Activated naive CD8-positive, alpha-beta T cell treated with anti-CD3 and anti-CD28 coated beads, Interleukin-2, amount 50 U/mL, for 24 hours (primary cell): ENCODE measurements at regions not wholly inside any gene's neighbourhood (a gene's known extent, or its start where the extent isn't known, plus 50 kb on each side); places are given as distances from the start of the nearest gene placed in this dataset.

ENCODE experiments used
- ATAC-seq: fragments of 150-1000 bp; cut with Tn5 transposase; one replicate; pipeline ENCODE4 v1.10.0; 2021
- DNase-seq: peaks from one replicate; pipeline ENCODE4 v3.0.0; 2021
- H3K27ac Mint-ChIP-seq: one replicate; pipeline ENCODE4 v1.8.0; 2021; ENCODE audit warnings: mild to moderate bottlenecking, mixed read lengths
- H3K27me3 Mint-ChIP-seq: one replicate; pipeline ENCODE4 v1.8.0; 2021; ENCODE audit warnings: mixed read lengths
- H3K36me3 Mint-ChIP-seq: one replicate; pipeline ENCODE4 v1.8.0; 2021; ENCODE audit warnings: low read depth, mixed read lengths
- H3K4me1 Mint-ChIP-seq: one replicate; pipeline ENCODE4 v1.8.0; 2021; ENCODE audit warnings: mixed read lengths
- H3K4me3 Mint-ChIP-seq: one replicate; pipeline ENCODE4 v1.8.0; 2021; ENCODE audit warnings: mild to moderate bottlenecking, moderate library complexity, mixed read lengths
- H3K9me3 Mint-ChIP-seq: one replicate; pipeline ENCODE4 v1.8.0; 2021; ENCODE audit warnings: mixed read lengths

GRCh38 chr10:34001087-34001580 is 666.7 kb upstream of the NRP1 start:
- Mint-ChIP-seq H3K36me3 (no peaks in the 10 kb centered on the region), H3K27ac (no peak overlapping the region), H3K4me3 (no peak overlapping the region), H3K4me1 (no peaks in the 10 kb centered on the region), H3K27me3 (peaks cover 2% of the 10 kb centered on the region), H3K9me3 (peaks cover 5% of the 10 kb centered on the region)
- DNase-seq (no peak), ATAC-seq (no peak)

DNA sequence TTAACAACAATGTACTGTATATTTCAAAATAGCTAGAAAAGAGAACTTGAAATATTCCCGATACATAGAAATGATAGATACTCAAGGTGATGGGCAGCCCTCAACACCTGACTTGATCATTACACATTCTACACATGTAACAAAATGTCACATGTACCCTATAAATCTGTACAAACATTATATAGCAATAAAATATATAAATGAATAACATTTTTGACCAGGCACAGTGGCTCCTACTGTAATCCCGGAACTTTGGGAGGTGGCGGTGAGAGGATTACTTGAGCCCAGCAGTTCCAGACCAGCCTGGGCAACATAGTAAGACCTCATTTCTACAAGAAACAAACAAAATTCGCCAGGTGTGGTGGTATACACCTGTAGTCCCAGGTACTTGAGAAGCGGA is 659.5 kb upstream of the NRP1 start:
- Mint-ChIP-seq H3K4me1 (no peaks in the 10 kb centered on the region), H3K9me3 (peaks cover 9% of the 10 kb centered on the region), H3K27me3 (peaks cover 2% of the 10 kb centered on the region), H3K4me3 (no peak overlapping the region), H3K36me3 (no peaks in the 10 kb centered on the region), H3K27ac (no peak overlapping the region)
- DNase-seq, result no peak
- ATAC-seq, result no peak

- Mint-ChIP-seq H3K27ac (no peak overlapping the region), H3K4me1 (no peaks in the 10 kb centered on the region), H3K9me3 (peaks cover 17% of the 10 kb centered on the region), H3K4me3 (no peak overlapping the region), H3K27me3 (peaks cover 2% of the 10 kb centered on the region), H3K36me3 (no peaks in the 10 kb centered on the region)
- ATAC-seq (no peak), DNase-seq (no peak)
Measured at GRCh38 chr10:33991924-33992323, 657.5 kb upstream of the NRP1 start.

DNA sequence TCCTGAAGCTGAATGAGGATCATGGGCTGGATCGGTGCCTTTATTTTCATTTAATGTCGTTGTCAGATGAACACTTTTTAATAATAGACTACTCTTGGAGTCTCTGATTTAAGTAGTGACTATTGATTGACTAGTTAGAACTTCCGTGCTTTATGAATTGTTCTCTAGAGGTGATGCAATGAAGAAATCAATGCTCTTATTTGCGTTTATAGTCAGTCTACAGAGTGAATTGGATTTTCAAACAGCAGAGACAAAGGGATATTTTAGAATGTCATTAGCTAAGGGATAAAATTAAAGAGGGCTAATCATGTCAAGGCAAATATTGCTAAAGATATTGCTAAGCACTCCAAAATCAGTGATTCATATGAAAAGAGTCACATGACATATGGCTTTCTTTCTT is 652.0 kb upstream of the NRP1 start:
- Mint-ChIP-seq H3K27me3 (no peaks in the 10 kb centered on the region), H3K36me3 (no peaks in the 10 kb centered on the region), H3K4me3 (no peak overlapping the region), H3K4me1 (no peaks in the 10 kb centered on the region), H3K9me3 (peaks cover 12% of the 10 kb centered on the region), H3K27ac (no peak overlapping the region)
- DNase-seq, result no peak
- ATAC-seq, result no peak

- H3K36me3 Mint-ChIP-seq, result no peaks in the 10 kb centered on the region
- no peak overlapping the region for H3K27ac Mint-ChIP-seq
- H3K4me1 Mint-ChIP-seq, result no peaks in the 10 kb centered on the region
- no peak for ATAC-seq
- H3K27me3 Mint-ChIP-seq, result no peaks in the 10 kb centered on the region
- no peak for DNase-seq
- no peak overlapping the region for H3K4me3 Mint-ChIP-seq
- H3K9me3 Mint-ChIP-seq, result peaks cover 12% of the 10 kb centered on the region
Measured at GRCh38 chr10:33986016-33986415, 651.5 kb upstream of the NRP1 start.

DNA sequence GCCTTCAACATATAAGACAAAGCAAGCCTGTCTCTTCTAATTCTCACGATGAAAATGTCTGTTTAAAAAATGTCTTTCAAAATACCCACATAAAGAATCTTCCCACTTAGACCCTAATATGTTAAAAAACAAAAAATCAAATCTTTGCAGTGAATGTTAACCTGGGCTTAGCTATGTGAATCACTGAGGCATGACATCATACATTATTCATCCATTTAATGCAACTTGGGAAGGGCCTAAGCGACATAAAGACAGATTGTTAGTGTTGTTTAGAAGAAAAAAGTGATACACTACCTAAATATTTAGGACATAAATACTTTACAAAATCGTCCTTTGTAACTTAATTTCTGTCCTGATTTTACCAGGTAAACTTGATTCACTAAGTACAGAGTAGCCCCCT is 648.5 kb upstream of the NRP1 start:
- Mint-ChIP-seq H3K27me3 (no peaks in the 10 kb centered on the region), H3K27ac (no peak overlapping the region), H3K9me3 (peaks cover 2% of the 10 kb centered on the region), H3K4me1 (no peaks in the 10 kb centered on the region), H3K36me3 (no peaks in the 10 kb centered on the region), H3K4me3 (no peak overlapping the region)
- ATAC-seq, result no peak
- no peak for DNase-seq

GRCh38 chr10:33981301-33981700 is 646.8 kb upstream of the NRP1 start:
- no peak overlapping the region for H3K4me3 Mint-ChIP-seq
- DNase-seq (no peak), ATAC-seq (no peak)
- H3K27me3 Mint-ChIP-seq, result no peaks in the 10 kb centered on the region
- no peak overlapping the region for H3K27ac Mint-ChIP-seq
- H3K4me1 Mint-ChIP-seq, result no peaks in the 10 kb centered on the region
- no peaks in the 10 kb centered on the region for H3K9me3 Mint-ChIP-seq
- H3K36me3 Mint-ChIP-seq, result no peaks in the 10 kb centered on the region

- Mint-ChIP-seq H3K27me3 (no peaks in the 10 kb centered on the region), H3K27ac (no peak overlapping the region), H3K36me3 (no peaks in the 10 kb centered on the region), H3K9me3 (no peaks in the 10 kb centered on the region), H3K4me3 (no peak overlapping the region), H3K4me1 (no peaks in the 10 kb centered on the region)
- no peak for ATAC-seq
- DNase-seq, result no peak
Measured at GRCh38 chr10:33979195-33979594, 644.7 kb upstream of the NRP1 start.

- H3K9me3 Mint-ChIP-seq, result no peaks in the 10 kb centered on the region
- no peaks in the 10 kb centered on the region for H3K4me1 Mint-ChIP-seq
- H3K4me3 Mint-ChIP-seq, result no peak overlapping the region
- peaks cover 2% of the 10 kb centered on the region for H3K27me3 Mint-ChIP-seq
- no peak for ATAC-seq
- no peaks in the 10 kb centered on the region for H3K36me3 Mint-ChIP-seq
- no peak for DNase-seq
- H3K27ac Mint-ChIP-seq, result no peak overlapping the region
Measured at GRCh38 chr10:33975481-33975880, 641.0 kb upstream of the NRP1 start.

DNA sequence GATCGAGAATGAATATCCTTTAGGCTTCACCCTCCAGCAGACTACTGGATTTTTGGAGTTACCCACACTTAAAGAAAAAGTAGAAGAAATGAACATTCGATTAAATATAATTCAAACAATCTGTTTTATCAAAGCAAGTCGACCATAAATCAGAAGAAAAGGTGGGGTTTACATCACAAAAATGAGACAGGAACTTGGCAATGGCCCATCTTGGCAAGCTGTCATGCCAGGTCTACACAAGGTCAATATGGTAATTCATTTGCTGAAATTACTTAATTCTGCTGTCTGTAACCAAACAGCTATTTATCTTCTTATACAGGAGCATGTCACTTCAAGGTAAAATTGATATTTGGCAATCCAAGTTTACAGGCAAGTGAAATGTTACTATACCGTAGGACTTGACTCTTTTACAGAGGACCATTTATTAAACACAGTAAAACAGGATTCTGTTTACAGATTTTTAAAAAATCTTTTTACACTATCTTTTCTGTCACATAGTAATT is 640.6 kb upstream of the NRP1 start:
- ATAC-seq, result no peak
- H3K27me3 Mint-ChIP-seq, result peaks cover 2% of the 10 kb centered on the region
- no peaks in the 10 kb centered on the region for H3K4me1 Mint-ChIP-seq
- no peak for DNase-seq
- no peak overlapping the region for H3K4me3 Mint-ChIP-seq
- no peaks in the 10 kb centered on the region for H3K9me3 Mint-ChIP-seq
- no peaks in the 10 kb centered on the region for H3K36me3 Mint-ChIP-seq
- no peak overlapping the region for H3K27ac Mint-ChIP-seq

DNA sequence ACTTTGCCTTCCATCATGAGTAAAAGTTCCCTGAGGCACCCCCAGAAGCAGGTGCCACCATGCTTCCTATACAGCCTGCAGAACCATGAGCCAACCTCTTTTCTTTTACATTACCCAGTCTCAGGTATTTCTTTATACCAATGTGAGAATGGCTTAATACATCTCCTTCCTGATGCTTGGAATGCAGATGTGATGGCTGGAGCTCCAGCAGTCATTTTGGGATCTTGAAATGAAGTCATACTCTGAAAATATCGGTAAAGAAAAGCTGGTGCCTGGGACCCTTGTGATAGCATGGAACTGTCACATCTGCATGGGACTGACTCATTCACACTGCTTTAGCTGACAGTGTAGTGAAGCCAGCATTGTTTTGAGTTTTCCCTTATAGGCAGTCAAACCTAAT is 634.5 kb upstream of the NRP1 start:
- H3K27ac Mint-ChIP-seq, result no peak overlapping the region
- peaks cover 2% of the 10 kb centered on the region for H3K27me3 Mint-ChIP-seq
- peaks cover 3% of the 10 kb centered on the region for H3K9me3 Mint-ChIP-seq
- DNase-seq (no peak), ATAC-seq (no peak)
- no peaks in the 10 kb centered on the region for H3K36me3 Mint-ChIP-seq
- H3K4me1 Mint-ChIP-seq, result no peaks in the 10 kb centered on the region
- no peak overlapping the region for H3K4me3 Mint-ChIP-seq

DNA sequence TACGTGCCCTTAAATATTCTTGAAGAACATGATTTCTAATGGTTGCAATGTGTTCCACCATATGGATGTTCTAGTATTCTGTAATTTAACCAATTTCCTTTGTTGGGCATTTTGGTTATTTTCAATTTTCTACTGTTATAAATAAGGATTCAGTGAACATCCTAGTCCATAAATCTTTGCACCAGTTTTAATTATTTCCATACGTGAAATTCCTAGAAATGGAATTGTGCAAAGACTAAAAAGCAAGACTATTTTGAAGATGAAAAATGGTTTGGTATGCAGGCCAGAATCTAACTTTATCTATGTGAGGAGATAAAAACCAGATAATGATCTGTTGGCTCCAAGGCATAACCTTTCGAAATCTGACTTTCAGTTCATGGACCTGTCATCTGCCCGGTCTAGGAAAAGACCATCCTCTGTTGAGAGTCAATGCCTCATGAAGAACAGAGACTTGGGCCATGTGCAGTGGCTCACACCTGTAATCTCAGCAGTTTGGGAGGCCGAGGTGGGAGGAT is 633.2 kb upstream of the NRP1 start:
- Mint-ChIP-seq H3K27ac (no peak overlapping the region), H3K27me3 (peaks cover 3% of the 10 kb centered on the region), H3K4me1 (no peaks in the 10 kb centered on the region), H3K36me3 (no peaks in the 10 kb centered on the region), H3K4me3 (no peak overlapping the region), H3K9me3 (peaks cover 3% of the 10 kb centered on the region)
- ATAC-seq (no peak), DNase-seq (no peak)

- H3K4me3 Mint-ChIP-seq, result no peak overlapping the region
- no peak for DNase-seq
- H3K27me3 Mint-ChIP-seq, result peaks cover 2% of the 10 kb centered on the region
- no peaks in the 10 kb centered on the region for H3K36me3 Mint-ChIP-seq
- H3K4me1 Mint-ChIP-seq, result no peaks in the 10 kb centered on the region
- no peak overlapping the region for H3K27ac Mint-ChIP-seq
- H3K9me3 Mint-ChIP-seq, result peaks cover 3% of the 10 kb centered on the region
- ATAC-seq, result no peak
Measured at GRCh38 chr10:33966946-33967345, 632.5 kb upstream of the NRP1 start.

- H3K4me3 Mint-ChIP-seq, result no peak overlapping the region
- H3K27me3 Mint-ChIP-seq, result peaks cover 2% of the 10 kb centered on the region
- ATAC-seq (no peak), DNase-seq (no peak)
- peaks cover 3% of the 10 kb centered on the region for H3K9me3 Mint-ChIP-seq
- H3K27ac Mint-ChIP-seq, result no peak overlapping the region
- H3K4me1 Mint-ChIP-seq, result no peaks in the 10 kb centered on the region
- no peaks in the 10 kb centered on the region for H3K36me3 Mint-ChIP-seq
Measured at GRCh38 chr10:33965795-33966581, 631.5 kb upstream of the NRP1 start.

- no peak overlapping the region for H3K4me3 Mint-ChIP-seq
- DNase-seq (no peak), ATAC-seq (no peak)
- no peak overlapping the region for H3K27ac Mint-ChIP-seq
- peaks cover 2% of the 10 kb centered on the region for H3K27me3 Mint-ChIP-seq
- H3K36me3 Mint-ChIP-seq, result no peaks in the 10 kb centered on the region
- no peaks in the 10 kb centered on the region for H3K4me1 Mint-ChIP-seq
- peaks cover 3% of the 10 kb centered on the region for H3K9me3 Mint-ChIP-seq
Measured at GRCh38 chr10:33963729-33964128, 629.3 kb upstream of the NRP1 start.
